Heart left ventricle (tissue), 16 donors: ENCODE measurements at regions not wholly inside any gene's neighbourhood (a gene's known extent, or its start where the extent isn't known, plus 50 kb on each side); places are given as distances from the start of the nearest gene placed in this dataset.

Experiments used
- ATAC-seq, 4 donors: fragments of 200-7000 bp; cut with Tn5 transposase; one replicate each; pipeline ENCODE4 v1.9.1; 2020 to 2022; ENCODE audit warnings: moderate library complexity in 4 of 4, mild to moderate bottlenecking in 3 of 4, moderate number of reproducible peaks in 1 of 4
- DNase-seq, 5 donors: peaks; one replicate each; pipeline ENCODE4 v3.0.0-alpha.2; 2020
- H3K27ac ChIP-seq, 12 donors: fragments of 200-600 bp; sonication (generic) in 4 of 12; one replicate each; pipeline versions ENCODE4 v1.5.0 to v1.8.0; 2016 to 2022; ENCODE audit warnings: mild to moderate bottlenecking in 2 of 12
- H3K27me3 ChIP-seq, 9 donors: fragments of 200-600 bp; sonication (generic) in 2 of 9; one replicate each; pipeline versions ENCODE4 v1.5.1 to v1.8.0; 2016 to 2022; ENCODE audit warnings: mild to moderate bottlenecking in 3 of 9
- H3K36me3 ChIP-seq, 9 donors: fragments of 200-600 bp; sonication (generic) in 2 of 9; one replicate each; pipeline versions ENCODE4 v1.5.0 to v1.8.0; 2018 to 2022; ENCODE audit warnings: mild to moderate bottlenecking in 2 of 9
- H3K4me1 ChIP-seq, 12 donors: fragments of 200-600 bp; sonication (generic) in 4 of 12; one replicate each; pipeline versions ENCODE4 v1.5.0 to v1.8.0; 2016 to 2022; ENCODE audit warnings: mild to moderate bottlenecking in 3 of 12
- H3K4me3 ChIP-seq, 12 donors: fragments of 200-600 bp; sonication (generic) in 4 of 12; one replicate each; pipeline versions ENCODE4 v1.5.0 to v1.8.0; 2017 to 2022; ENCODE audit warnings: mild to moderate bottlenecking in 9 of 12, moderate library complexity in 4 of 12
- H3K9me3 ChIP-seq, 12 donors: fragments of 200-600 bp; sonication (generic) in 4 of 12; one replicate each; pipeline versions ENCODE4 v1.5.0 to v1.8.0; 2016 to 2022; ENCODE audit warnings: mild to moderate bottlenecking in 1 of 12
- CTCF ChIP-seq, 12 donors: fragments of 200-600 bp; sonication (generic) in 4 of 12; IDR thresholded peaks; one replicate each; pipeline versions ENCODE4 v1.5.0 to v1.8.0; 2018 to 2022; ENCODE audit warnings: antibody characterized with exemption in 12 of 12, mild to moderate bottlenecking in 5 of 12
- POLR2A ChIP-seq, 2 donors: fragments of 450-650 bp; IDR thresholded peaks; one replicate each; pipeline ENCODE4 v1.6.1; 2017; ENCODE audit warnings: antibody characterized with exemption in 2 of 2, mild to moderate bottlenecking in 2 of 2, moderate library complexity in 2 of 2
- WGBS, 4 donors: extraction: QIAGEN DNeasy Blood & Tissue Kit in 2 of 4; methylation state at CpG; one replicate each; pipeline versions ENCODE4 v1.1.5 to v1.1.7; 2013 to 2018; 5-methylcytosine and 5-hydroxymethylcytosine counted together
- intact Hi-C, 10 donors: fragments of 100-400 bp; cut with DNase I; formaldehyde crosslinking; loops; one replicate each; pipeline versions ENCODE4 v1.11.1 to v1.14.2; 2022
- donor health status: ischemic (EF 13 %, LVEDD 7.1; RV severe dilation, severe dysfunction).
- donor health status: healthy with polysubstance abuse.
- donor health status: DM: no; HTN: yes; CAD: no.
- donor health status: DM: no; HTN: no; CAD: no.
- donor health status: ischemic (EF 25% LVEDD 6.9; RV normal size, moderate dysfunction).
- donor health status: ischemic (EF 25% LVEDD 5.7; RV mildly dilated, moderate dysfunction).
- donor health status: healthy.
- donor health status: DM: yes; HTN: yes; CAD: no.
- donor health status: ischemic (EF 35%, LVEDD 5.7; RV mildly dilated, moderate dysfunction).
- donor health status: nonischemic (EF 11% LVEDD 7.7; RV severe dilation, severe dysfunction).
- donor health status: DM: yes; HTN: yes; CAD: no.
- donor health status: PGD.
- donor health status: ischemic (EF 29% LVEDD 5.4; RV normal size, mild dysfunction).
- donor health status: nonischemic (EF 23%, LVEDD 6.1; RV moderate dilation, normal function).

GRCh38 chr5:130287438-130287837, 383.2 kb downstream of the CHSY3 start:
- Histone ChIP-seq H3K9me3 (peaks cover 0 to 3% (median 0%) of the 10 kb centered on the region in 12 donors), H3K4me1 (peaks cover 0 to 9% (median 0%) of the 10 kb centered on the region in 12 donors), H3K27ac (peak overlapping the region in 1 of 12 donors; percentile 17), H3K4me3 (no peak overlapping the region), H3K36me3 (no peaks in the 10 kb centered on the region), H3K27me3 (no peaks in the 10 kb centered on the region)
- DNase-seq, result no peak
- no peak for ATAC-seq
- no peak for TF ChIP-seq CTCF (IDR thresholded peaks at IDR 0.05)
- no peak for TF ChIP-seq POLR2A (IDR thresholded peaks at IDR 0.05)
- intact Hi-C loops, result no loop called here

- intact Hi-C loops, result no loop called here
- WGBS, 4 donors, result 42 to 56% (median 52%) methylated on average over 2 of the region's 2 CpGs
- no peak for TF ChIP-seq CTCF (IDR thresholded peaks at IDR 0.05)
- no peak for TF ChIP-seq POLR2A (IDR thresholded peaks at IDR 0.05)
- Histone ChIP-seq H3K27me3 (no peaks in the 10 kb centered on the region), H3K36me3 (no peaks in the 10 kb centered on the region), H3K4me1 (peaks cover 0 to 14% (median 0%) of the 10 kb centered on the region in 12 donors), H3K4me3 (no peak overlapping the region), H3K27ac (peak overlapping the region in 3 of 12 donors; percentile 6 to 20 (median 17)), H3K9me3 (peaks cover 0 to 3% (median 0%) of the 10 kb centered on the region in 12 donors)
- ATAC-seq (peak in 3 of 4 donors; percentile 67 to 88 (median 83)), DNase-seq (no peak)
These were observed 382.7 kb downstream of the CHSY3 start for GRCh38 chr5:130286971-130287370.

- intact Hi-C loops, result no loop called here
- Histone ChIP-seq H3K27me3 (no peaks in the 10 kb centered on the region), H3K27ac (peak overlapping the region in 3 of 12 donors; percentile 20 to 58 (median 21)), H3K4me1 (peaks cover 0 to 22% (median 0%) of the 10 kb centered on the region in 12 donors), H3K36me3 (no peaks in the 10 kb centered on the region), H3K4me3 (no peak overlapping the region), H3K9me3 (peaks cover 0 to 3% (median 0%) of the 10 kb centered on the region in 12 donors)
- TF ChIP-seq CTCF (IDR thresholded peaks at IDR 0.05) (no peak), POLR2A (IDR thresholded peaks at IDR 0.05) (no peak)
- ATAC-seq (peak; percentile 42 to 90 (median 72)), DNase-seq (peak in 1 of 5 donors; percentile 20)
- WGBS, 4 donors, result 63 to 91% (median 78%) methylated on average over 1 of the region's 1 CpG
These were observed 377.8 kb downstream of the CHSY3 start for GRCh38 chr5:130282049-130282448.

GRCh38 chr5:130280528-130281217, 376.4 kb downstream of the CHSY3 start:
- no peak overlapping the region for H3K4me3 ChIP-seq
- 70 to 81% (median 79%) methylated on average over 8 of the region's 8 CpGs for whole genome bisulfite sequencing, 4 donors
- no peak for DNase-seq
- intact Hi-C loops, result no loop called here
- H3K4me1 ChIP-seq, result peaks cover 0 to 13% (median 0%) of the 10 kb centered on the region in 12 donors
- H3K27me3 ChIP-seq, result no peaks in the 10 kb centered on the region
- no peak overlapping the region for H3K27ac ChIP-seq
- TF ChIP-seq POLR2A (IDR thresholded peaks at IDR 0.05) (no peak), CTCF (IDR thresholded peaks at IDR 0.05) (no peak)
- no peak for ATAC-seq
- no peaks in the 10 kb centered on the region for H3K36me3 ChIP-seq
- peaks cover 0 to 3% (median 0%) of the 10 kb centered on the region in 12 donors for H3K9me3 ChIP-seq
